GM12891 (cell line): ENCODE measurements at regions not wholly inside any gene's neighbourhood (a gene's known extent, or its start where the extent isn't known, plus 50 kb on each side); places are given as distances from the start of the nearest gene placed in this dataset.

Experiments used
- POLR2A ChIP-seq: IDR thresholded peaks from 2 replicates; pipeline ENCODE4 v1.6.1; 2011; ENCODE audit warnings: low read depth, low read length, control low read depth
- POLR2AphosphoS5 ChIP-seq: IDR thresholded peaks from 2 replicates; pipeline ENCODE4 v1.6.1; 2011; ENCODE audit warnings: low read depth, low read length, control low read depth
- TAF1 ChIP-seq: IDR thresholded peaks from 2 replicates; pipeline ENCODE4 v1.6.1; 2011; ENCODE audit warnings: low read depth, low read length, control low read depth

- TF ChIP-seq POLR2A (no peak), POLR2AphosphoS5 (no peak), TAF1 (no peak)
These were observed 151.9 kb upstream of the ANK2 start for GRCh38 chr4:112897543-112897942.
